HG03354 (cell line): ENCODE measurements at regions not wholly inside any gene's neighbourhood (a gene's known extent, or its start where the extent isn't known, plus 50 kb on each side); places are given as distances from the start of the nearest gene placed in this dataset.

Source experiments
- ATAC-seq: cut with Tn5 transposase; IDR thresholded peaks from one replicate; pipeline ENCODE4 v1.9.1; 2021; ENCODE audit warnings: mild to moderate bottlenecking; ENCODE audit not compliant: unreplicated experiment, poor library complexity, severe bottlenecking

- no peak for ATAC-seq
Measured at GRCh38 chr1:25028907-25029599, 99.0 kb upstream of the RUNX3 start.

DNA sequence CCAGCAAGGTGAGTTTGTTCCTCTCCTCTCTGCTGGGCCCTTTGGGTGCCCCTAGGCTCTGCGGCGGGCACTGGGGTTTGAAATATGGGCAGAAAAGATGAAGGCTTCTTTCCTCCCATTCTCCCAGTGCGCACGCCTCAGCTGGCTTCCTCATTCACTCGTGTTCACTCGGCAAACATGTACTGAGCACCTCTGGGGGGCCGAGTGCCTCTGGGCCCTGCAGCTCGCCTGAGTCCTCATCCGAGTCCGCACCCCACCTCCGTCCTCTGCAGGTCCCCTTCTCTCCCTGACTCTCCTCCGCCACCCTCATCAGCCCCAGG, 98.5 kb upstream of the RUNX3 start:
- ATAC-seq = no peak

DNA sequence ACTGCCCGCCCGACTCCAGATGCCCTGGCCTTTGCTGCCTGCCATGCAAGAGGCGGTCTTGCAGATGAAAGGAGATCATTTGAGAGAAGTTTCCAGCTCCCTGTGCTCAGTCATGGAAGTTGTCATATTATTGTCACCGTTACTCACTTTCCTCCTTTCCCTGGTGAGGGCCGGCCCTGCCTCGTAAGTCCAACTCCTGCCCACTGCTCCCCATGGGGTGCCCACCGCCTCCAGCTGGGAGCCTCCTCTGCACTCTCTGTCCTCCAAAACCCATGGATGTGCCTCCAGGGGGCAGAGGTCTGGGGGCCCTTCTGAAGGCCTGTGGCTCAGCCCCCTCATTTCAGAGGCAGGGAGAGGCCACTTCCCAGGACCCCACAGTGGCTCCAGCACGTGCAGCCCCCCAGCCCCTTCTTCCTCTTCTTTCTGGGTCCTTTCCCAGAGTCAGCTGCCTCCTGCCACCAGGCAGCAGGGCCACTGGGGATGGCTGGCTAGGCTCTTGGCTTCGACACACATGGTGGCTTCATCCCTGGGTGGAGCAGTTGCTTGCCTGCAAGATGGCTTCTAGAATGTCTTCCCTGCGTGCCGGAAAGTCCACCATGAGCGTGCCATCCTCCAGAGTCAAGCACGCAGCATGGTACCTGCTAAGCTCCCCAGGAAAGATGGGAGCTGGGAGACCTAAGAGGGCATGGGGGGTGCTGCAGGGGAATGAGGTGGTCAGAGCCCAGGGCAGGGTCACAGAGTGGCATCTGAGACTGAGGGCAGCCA, 97.9 kb upstream of the RUNX3 start:
- no peak for ATAC-seq

- no peak for ATAC-seq
Measured at GRCh38 chr1:25026730-25027450, 96.8 kb upstream of the RUNX3 start.

DNA sequence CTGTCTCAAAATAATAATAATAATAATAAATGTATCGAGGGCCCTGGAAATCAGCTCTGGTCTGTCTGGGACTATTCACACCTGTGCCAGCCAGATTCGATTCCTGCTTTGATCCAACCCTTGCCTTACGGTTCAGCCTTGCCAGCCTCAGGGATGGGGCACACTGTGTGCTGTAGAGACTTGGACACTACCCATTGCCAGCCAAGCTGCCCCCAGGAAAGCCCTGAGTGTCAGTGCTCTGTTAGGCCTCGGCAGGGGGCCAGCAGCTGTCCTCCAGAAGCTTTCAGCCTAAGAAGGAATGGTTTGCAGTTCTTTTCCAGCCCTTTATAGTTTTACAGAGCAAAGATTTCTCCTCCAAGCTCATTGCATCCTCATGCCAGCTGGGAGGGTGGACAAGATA, 96.2 kb upstream of the RUNX3 start:
- no peak for ATAC-seq

DNA sequence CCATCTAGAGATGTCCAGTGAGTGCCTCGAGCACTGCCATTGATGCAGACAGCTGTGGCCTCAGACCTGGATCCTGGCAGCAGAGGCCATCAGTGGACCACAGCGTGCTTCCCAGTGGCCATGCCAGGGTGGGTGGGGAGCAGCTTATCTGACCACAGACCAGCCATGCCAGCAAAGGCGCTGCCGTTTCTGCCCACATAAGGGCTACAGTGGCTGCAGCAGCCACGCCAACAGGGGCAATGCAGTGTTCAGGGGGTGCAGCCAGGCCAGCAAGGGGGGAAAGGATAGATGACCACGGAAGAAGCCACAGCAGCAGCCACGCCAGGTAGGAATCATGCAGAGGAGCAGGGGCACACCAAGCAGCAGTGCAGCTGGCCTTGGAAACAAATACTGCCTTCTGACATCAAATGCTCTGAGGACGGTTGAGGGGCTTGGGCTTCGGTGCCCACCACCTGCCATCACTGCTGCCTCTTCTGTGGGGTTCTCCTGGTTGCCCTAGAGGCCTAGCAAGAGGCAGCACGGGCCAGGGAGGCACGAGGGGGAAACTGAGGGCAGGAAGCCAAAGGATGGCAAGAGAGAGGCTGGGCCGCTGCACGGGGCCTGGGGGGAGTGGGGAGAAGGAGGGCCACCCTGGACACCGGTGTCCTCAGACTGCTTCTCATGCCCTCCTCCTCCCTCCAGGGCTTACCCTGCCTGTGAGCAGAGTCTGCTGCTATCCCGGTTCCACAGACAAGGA, 94.7 kb upstream of the RUNX3 start:
- no peak for ATAC-seq

GRCh38 chr1:25023826-25024225, 93.8 kb upstream of the RUNX3 start:
- ATAC-seq = no peak

- no peak for ATAC-seq
Measured at GRCh38 chr1:25023190-25023578, 93.1 kb upstream of the RUNX3 start.

DNA sequence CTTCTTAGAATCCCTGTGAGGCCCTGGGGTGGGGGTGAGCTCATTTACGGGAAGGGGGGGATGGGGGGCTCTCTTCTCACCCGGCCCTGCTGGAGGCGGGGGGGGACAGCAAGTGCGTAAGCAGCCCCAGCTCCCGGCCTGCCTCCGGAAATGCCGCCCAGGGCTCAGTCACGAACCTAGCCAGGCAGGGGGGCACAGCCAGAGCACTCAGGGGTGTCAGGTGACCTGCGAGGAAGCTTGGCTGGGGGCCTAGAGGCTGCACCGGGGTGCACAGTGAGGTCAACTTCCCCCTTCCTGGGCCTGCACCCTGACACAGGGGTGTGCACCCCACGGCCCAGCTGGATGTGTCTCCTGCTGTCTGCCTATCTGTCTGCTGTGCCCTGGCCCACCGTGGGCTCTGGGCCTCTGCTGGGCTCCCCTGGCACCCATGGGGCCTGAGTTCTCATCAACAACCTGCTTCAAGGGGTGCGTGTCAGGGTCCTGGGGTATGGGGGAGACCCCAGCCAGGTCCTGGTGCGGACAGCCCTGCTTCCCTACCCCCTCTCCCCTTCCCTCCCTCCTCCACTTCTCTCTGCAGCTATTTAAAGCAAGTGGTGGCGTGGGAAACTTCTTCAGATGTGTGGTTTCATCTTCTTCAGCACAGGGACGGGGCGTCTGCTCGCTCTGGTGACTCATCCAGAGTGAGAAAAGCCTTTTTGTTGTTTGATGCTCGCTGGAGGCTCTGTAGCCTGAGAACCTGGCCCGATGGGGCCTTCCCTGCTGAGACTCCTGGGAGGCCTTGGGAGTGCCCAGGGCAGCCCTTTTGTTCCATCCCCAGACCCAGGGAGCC, 92.5 kb upstream of the RUNX3 start:
- ATAC-seq = peak; percentile 72

DNA sequence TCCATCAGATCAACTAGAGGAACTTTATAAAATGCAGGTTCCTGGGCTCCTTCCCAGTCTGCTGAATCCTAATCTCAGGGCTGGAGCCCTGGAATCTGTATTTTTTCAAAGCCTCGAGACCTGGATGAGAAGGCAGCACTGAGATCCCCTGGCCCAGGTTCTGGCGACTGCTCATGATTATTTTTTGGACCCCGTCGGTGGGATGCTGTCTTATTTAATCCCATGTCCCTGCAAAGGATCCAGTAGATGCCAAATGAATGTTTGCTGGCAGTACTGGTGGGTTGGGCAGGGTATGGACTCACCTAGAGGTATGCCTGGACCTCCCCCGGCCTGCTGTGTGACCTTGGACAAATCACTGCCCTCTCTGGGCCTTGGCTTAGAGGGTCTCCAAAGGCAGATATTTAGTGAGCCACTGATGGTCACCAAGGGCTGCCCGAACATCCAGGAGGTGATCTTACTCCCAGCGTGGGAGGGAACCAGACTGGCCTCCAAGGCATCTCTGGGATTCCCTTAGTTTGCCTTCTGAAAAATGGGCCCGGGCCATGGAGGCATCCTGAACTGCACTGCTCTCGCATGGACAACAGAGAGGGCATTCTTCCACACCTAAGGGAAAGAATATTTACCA, 91.6 kb upstream of the RUNX3 start:
- ATAC-seq = no peak

DNA sequence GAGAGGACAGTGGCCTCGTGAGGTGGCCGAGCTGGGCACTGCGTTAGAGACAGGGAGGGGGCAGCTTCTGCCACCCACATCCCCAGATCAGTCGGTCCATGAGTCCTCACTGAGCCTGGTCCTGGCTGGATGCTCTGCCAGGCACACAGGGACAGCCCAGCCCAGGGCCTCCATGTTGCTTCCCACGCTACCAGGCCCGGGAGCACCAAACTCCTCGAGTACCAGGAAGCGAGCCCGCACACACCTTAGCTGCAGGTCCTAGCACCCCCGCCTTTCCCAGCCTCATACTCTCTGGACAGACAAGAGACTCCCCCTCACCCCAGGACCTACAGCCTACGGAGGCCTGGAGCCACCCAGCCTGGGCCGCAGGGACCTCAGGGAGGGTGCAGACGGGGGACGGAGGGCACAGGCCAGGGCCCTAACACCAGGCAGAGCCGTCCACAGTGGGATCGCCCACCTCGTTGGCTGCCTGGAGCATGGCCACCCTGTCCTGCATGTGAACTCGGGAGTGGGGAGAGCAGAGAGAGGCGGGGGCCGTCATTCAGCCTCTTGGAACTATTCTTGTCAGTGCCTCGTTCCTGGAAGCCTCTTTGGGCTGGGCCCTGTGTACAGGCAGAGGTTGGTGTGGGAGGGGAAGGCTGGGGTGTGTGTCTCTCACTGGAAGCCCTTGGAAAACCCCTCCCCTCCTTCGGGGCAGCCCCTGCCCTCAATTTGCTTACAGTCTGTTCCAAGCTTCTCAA, 90.9 kb upstream of the RUNX3 start:
- ATAC-seq = no peak

DNA sequence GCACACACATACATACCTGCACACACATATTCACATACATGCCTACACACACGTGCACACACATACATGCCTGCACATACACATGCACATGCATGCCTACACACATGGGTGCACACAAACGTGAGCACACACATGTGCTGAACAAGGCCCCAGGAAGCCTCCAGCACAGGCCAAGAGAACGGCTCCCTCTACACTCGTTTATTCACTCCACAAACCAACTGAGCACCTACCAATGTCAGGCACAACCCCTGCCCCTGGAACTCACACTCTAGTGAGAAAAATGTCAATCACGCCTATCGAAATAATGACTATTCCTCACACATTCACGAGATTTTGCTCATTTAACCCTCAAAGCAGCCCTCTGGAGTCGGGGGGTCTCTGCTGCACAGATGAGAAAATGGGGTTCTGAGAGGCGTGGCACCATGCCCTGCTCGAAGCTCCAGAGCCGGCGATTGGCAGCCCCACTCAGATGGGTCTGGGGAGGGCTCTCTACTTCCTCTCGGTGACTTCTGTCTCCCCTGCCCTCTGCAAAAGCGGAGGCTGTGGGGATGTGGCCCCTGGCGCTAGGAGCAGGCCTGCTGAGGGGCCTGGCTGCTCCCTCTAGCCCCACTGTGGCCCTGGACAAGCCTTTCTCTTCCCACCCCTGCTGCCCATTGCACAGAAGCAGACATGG, 90.2 kb upstream of the RUNX3 start:
- ATAC-seq = no peak

DNA sequence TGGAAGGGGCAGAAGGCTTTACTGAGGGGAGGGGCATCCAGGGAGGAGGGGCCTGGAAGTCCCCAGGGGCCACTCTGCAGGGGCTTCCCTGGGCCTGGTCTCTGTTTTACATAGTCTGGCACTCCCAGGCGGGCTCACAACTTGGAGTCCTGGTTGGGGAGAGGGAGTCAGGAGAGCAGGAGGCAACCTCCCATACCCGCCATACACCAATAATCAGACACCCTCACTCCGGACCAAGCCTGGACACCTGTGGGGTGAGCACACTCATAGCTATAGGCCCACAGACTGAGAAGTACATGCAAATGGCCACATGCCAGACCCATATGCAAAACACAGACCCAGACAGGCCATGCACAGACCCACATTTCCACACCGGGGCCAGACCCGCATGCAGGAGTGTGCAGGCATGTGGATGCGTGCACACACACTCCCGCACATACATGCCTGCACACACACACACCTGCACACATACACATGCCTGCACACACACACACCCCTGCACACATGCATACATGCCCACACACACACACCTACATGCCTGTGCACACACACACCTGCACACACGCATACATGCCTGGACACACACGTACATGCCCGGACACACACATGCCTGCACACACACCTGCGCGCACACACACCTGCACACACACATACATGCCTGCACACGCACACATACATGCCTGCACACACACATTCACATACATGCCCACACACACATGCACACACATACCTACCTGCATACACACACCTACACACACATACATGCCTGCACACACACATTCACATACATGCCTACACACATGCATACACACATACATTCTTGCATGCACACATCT, 89.5 kb upstream of the RUNX3 start:
- ATAC-seq = peak; percentile 63

DNA sequence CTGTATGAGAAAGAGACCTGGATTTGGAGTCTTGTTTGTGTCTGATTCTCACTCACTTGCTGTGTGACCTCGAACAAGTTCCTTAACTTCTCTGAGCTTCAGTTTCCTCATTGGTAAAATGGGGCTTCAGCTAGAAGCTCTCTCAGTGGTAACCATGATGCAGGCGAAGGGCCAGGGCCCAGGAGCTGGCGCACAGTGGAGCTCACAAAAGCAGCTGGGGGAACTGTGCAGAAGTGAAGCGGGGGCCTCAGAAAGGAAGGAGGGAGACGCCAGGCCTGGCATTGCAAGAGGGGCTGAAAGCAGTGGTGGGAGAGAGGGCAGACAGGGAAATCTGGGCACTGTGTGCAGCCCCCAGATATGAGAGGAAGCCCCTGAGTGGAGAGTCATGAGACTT, 88.9 kb upstream of the RUNX3 start:
- ATAC-seq = no peak

DNA sequence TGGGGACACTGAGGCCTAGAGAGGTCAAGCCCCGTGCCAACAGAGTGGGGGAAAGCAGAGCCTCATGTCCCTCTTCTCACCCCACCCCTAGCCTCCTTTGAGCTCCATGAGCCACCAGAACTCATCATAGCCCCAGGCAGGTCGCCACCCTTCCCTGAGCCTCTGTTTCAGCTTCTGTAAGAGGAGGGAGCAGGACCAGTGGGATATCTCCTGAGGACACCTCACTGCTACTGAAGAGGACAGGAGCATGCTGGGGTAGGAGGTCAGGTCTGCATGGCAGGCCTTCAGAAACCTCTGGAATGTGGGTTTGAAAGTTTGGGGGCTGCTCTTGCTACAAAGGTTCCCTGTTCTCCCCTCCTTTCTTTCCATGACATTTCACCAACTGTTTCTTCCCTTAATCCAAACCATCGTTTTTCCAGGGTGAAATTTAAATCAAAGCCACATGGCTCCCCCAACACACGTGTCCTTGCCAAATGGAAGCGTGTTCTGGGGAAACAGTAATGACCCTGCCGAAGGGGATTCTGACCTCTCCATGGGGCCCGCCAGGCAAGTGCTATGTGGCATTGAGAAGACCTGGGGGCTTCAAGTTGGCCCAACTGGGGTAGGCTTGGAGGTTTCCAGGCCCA, 88.1 kb upstream of the RUNX3 start:
- no peak for ATAC-seq

GRCh38 chr1:25017436-25018109, 87.5 kb upstream of the RUNX3 start:
- ATAC-seq = no peak
